Lower leg skin (tissue), 4 donors: ENCODE measurements at regions not wholly inside any gene's neighbourhood (a gene's known extent, or its start where the extent isn't known, plus 50 kb on each side); places are given as distances from the start of the nearest gene placed in this dataset.

Experiments used
- DNase-seq, 2 donors: peaks; one replicate each; pipeline ENCODE4 v3.0.0-alpha.2; 2019; ENCODE audit warnings: low spot score in 2 of 2
- H3K4me3 ChIP-seq: fragments of 200-600 bp; sonication (generic); 2 replicates; pipeline ENCODE4 v1.5.1; 2017; ENCODE audit warnings: mild to moderate bottlenecking, low read depth; ENCODE audit not compliant: poor library complexity, severe bottlenecking
- CTCF ChIP-seq, 3 donors: fragments of 450-650 bp; IDR thresholded peaks; one replicate each; pipeline ENCODE4 v1.5.1; 2016; ENCODE audit warnings: antibody characterized with exemption in 3 of 3, mild to moderate bottlenecking in 3 of 3, moderate library complexity in 2 of 3
- POLR2A ChIP-seq, 2 donors: fragments of 450-650 bp; IDR thresholded peaks; one replicate each; pipeline ENCODE4 v1.6.1; 2016 to 2017; ENCODE audit warnings: antibody characterized with exemption in 2 of 2, mild to moderate bottlenecking in 1 of 2, moderate library complexity in 1 of 2
- WGBS, 2 donors: methylation state at CpG; one replicate each; pipeline ENCODE4 v1.1.5; 2018; 5-methylcytosine and 5-hydroxymethylcytosine counted together
- intact Hi-C: fragments of 100-400 bp; cut with DNase I; formaldehyde crosslinking; loops from one replicate; pipeline ENCODE4 v1.15.0; 2023; ENCODE audit warnings: low total_unique reads

GRCh38 chr3:973340-973739 is 119.5 kb upstream of the CNTN6 start:
- no peak for DNase-seq
- WGBS, 2 donors = 42 to 51% methylated on average over 1 of the region's 1 CpG
- intact Hi-C loops = no loop called here
- TF ChIP-seq CTCF (IDR thresholded peaks at IDR 0.05) (no peak), POLR2A (IDR thresholded peaks at IDR 0.05) (no peak)
- no peak overlapping the region for H3K4me3 ChIP-seq

- 62 to 67% methylated on average over 5 of the region's 5 CpGs for WGBS, 2 donors
- no peak for DNase-seq
- TF ChIP-seq POLR2A (IDR thresholded peaks at IDR 0.05) = no peak
- no peak for TF ChIP-seq CTCF (IDR thresholded peaks at IDR 0.05)
- intact Hi-C loops = no loop called here
- H3K4me3 ChIP-seq = no peak overlapping the region
Observed at GRCh38 chr3:976006-976405, 116.8 kb upstream of the CNTN6 start.

GRCh38 chr3:981156-981555 is 111.7 kb upstream of the CNTN6 start:
- no peak for DNase-seq
- no peak for TF ChIP-seq CTCF (IDR thresholded peaks at IDR 0.05)
- TF ChIP-seq POLR2A (IDR thresholded peaks at IDR 0.05) = no peak
- intact Hi-C loops = no loop called here
- 90 to 96% methylated on average over 6 of the region's 6 CpGs for WGBS, 2 donors
- H3K4me3 ChIP-seq = no peak overlapping the region

GRCh38 chr3:988785-989184 is 104.0 kb upstream of the CNTN6 start:
- no peak for TF ChIP-seq CTCF (IDR thresholded peaks at IDR 0.05)
- TF ChIP-seq POLR2A (IDR thresholded peaks at IDR 0.05) = no peak
- intact Hi-C loops = no loop called here
- DNase-seq = no peak
- no peak overlapping the region for H3K4me3 ChIP-seq
- 84 to 88% methylated on average over 1 of the region's 1 CpG for WGBS, 2 donors

- H3K4me3 ChIP-seq = no peak overlapping the region
- intact Hi-C loops = no loop called here
- DNase-seq = no peak
- no peak for TF ChIP-seq CTCF (IDR thresholded peaks at IDR 0.05)
- no peak for TF ChIP-seq POLR2A (IDR thresholded peaks at IDR 0.05)
- 71 to 79% methylated on average over 6 of the region's 6 CpGs for WGBS, 2 donors
Observed at GRCh38 chr3:992871-993270, 100.0 kb upstream of the CNTN6 start.

- 86% methylated on average over 1 of the region's 1 CpG for WGBS, 2 donors
- TF ChIP-seq POLR2A (IDR thresholded peaks at IDR 0.05) (no peak), CTCF (IDR thresholded peaks at IDR 0.05) (no peak)
- intact Hi-C loops = no loop called here
- no peak overlapping the region for H3K4me3 ChIP-seq
- DNase-seq = no peak
Observed at GRCh38 chr3:1002010-1002409, 90.8 kb upstream of the CNTN6 start.
